ENCODE measurements at regions not wholly inside any gene's neighbourhood (a gene's known extent, or its start where the extent isn't known, plus 50 kb on each side); places are given as distances from the start of the nearest gene placed in this dataset.

- POLR2A ChIA-PET, result no interaction called here
- intact Hi-C loops (cut with micrococcal nuclease; ENCODE audit: unreplicated experiment), result no loop called here
- H3K9me3 Mint-ChIP-seq (ENCODE audit: unreplicated experiment), result no peaks in the 10 kb centered on the region
Measured at GRCh38 chr5:3904584-3904983, 309.0 kb downstream of the IRX1 start.

DNA sequence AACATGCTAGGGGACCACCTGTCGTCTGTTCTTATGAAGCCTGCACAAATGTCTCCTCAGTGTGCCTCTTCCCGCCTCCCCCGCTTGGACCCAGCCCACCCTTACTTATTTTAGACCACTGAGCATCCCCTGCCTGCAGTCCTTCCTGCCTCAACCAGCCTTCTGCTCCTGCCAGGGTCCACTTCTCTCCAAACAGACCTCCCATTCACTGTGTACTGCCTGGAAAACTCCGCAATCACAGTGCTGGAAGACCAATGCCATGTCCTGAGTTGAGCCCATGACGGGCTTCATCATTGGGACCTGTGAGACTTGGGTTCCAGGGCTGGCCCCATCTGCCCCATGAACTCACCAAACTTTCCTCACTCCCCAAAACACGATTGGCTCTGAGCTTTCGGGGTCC is 309.4 kb downstream of the IRX1 start:
- Mint-ChIP-seq H3K9me3 (ENCODE audit: unreplicated experiment) (no peaks in the 10 kb centered on the region), H3K27me3 (ENCODE audit: insufficient read depth, unreplicated experiment) (peaks cover 3% of the 10 kb centered on the region), H3K4me1 (ENCODE audit: low read depth, unreplicated experiment) (no peaks in the 10 kb centered on the region), H3K36me3 (ENCODE audit: insufficient read depth, unreplicated experiment) (no peaks in the 10 kb centered on the region), H3K27ac (ENCODE audit: unreplicated experiment) (no peak overlapping the region), H3K4me3 (ENCODE audit: unreplicated experiment) (no peak overlapping the region)
- intact Hi-C loops (cut with micrococcal nuclease; ENCODE audit: unreplicated experiment), result no loop called here
- Histone ChIP-seq H3K4me3 (ENCODE audit: low read depth, low read length) (no peak overlapping the region), H3K27me3 (replicated peaks; ENCODE audit: control insufficient read depth, insufficient read depth, low read length) (no peaks in the 10 kb centered on the region), H3K36me3 (ENCODE audit: control insufficient read depth, insufficient read depth, low read length) (no peaks in the 10 kb centered on the region), H3K4me1 (no peaks in the 10 kb centered on the region), H3K9me3 (no peaks in the 10 kb centered on the region)
- POLR2A ChIA-PET, result no interaction called here
- TF ChIP-seq CTCF (IDR thresholded peaks at IDR 0.05; ENCODE audit: insufficient read depth in 1 of 2, low read depth in 1 of 2, low read length in 1 of 2, severe bottlenecking in 1 of 2, unreplicated experiment in 1 of 2), result no peak
- no TSS peak for BruUV-seq (replicated peaks)
- CTCF ChIA-PET, result no interaction called here
- DNase-seq, result no peak

More at GRCh38 chr5:3904584-3904983, 309.0 kb downstream of the IRX1 start:
- Mint-ChIP-seq H3K4me3 (ENCODE audit: unreplicated experiment) (no peak overlapping the region), H3K36me3 (ENCODE audit: insufficient read depth, unreplicated experiment) (no peaks in the 10 kb centered on the region), H3K4me1 (ENCODE audit: low read depth, unreplicated experiment) (no peaks in the 10 kb centered on the region), H3K27ac (ENCODE audit: unreplicated experiment) (no peak overlapping the region), H3K27me3 (ENCODE audit: insufficient read depth, unreplicated experiment) (peaks cover 3% of the 10 kb centered on the region)
- Histone ChIP-seq H3K9me3 (no peaks in the 10 kb centered on the region), H3K27me3 (replicated peaks; ENCODE audit: control insufficient read depth, insufficient read depth, low read length) (no peaks in the 10 kb centered on the region), H3K36me3 (ENCODE audit: control insufficient read depth, insufficient read depth, low read length) (no peaks in the 10 kb centered on the region), H3K4me3 (ENCODE audit: low read depth, low read length) (no peak overlapping the region), H3K4me1 (no peaks in the 10 kb centered on the region)
- no peak for DNase-seq
- TF ChIP-seq CTCF (IDR thresholded peaks at IDR 0.05; ENCODE audit: insufficient read depth in 1 of 2, low read depth in 1 of 2, low read length in 1 of 2, severe bottlenecking in 1 of 2, unreplicated experiment in 1 of 2), result no peak
- no TSS peak for BruUV-seq (replicated peaks)
- CTCF ChIA-PET, result no interaction called here

DNA sequence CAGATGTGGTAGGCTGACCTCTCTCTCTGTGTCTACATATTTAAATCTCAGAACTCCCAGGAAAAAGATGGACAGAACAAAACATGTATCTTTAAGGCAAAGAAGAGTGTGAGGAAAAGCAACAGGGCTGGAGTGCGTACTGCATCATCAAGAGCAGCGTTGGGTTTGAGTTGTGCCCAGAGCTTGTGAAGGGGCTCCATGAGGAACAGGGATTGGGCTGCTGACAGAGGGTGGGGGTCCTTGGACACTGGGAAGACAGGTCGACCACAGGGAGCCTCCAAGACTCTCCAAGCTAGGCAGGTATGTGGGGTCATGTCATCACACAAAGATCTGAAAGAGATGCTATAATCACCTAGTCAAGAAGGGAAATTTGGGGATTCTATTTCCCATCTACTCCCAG is 309.9 kb downstream of the IRX1 start:
- Mint-ChIP-seq H3K9me3 (ENCODE audit: unreplicated experiment) (no peaks in the 10 kb centered on the region), H3K27ac (ENCODE audit: unreplicated experiment) (no peak overlapping the region), H3K4me3 (ENCODE audit: unreplicated experiment) (no peak overlapping the region), H3K4me1 (ENCODE audit: low read depth, unreplicated experiment) (no peaks in the 10 kb centered on the region), H3K36me3 (ENCODE audit: insufficient read depth, unreplicated experiment) (no peaks in the 10 kb centered on the region), H3K27me3 (ENCODE audit: insufficient read depth, unreplicated experiment) (peaks cover 3% of the 10 kb centered on the region)
- Histone ChIP-seq H3K4me3 (ENCODE audit: low read depth, low read length) (no peak overlapping the region), H3K9me3 (no peaks in the 10 kb centered on the region), H3K36me3 (ENCODE audit: control insufficient read depth, insufficient read depth, low read length) (no peaks in the 10 kb centered on the region), H3K4me1 (no peaks in the 10 kb centered on the region), H3K27me3 (replicated peaks; ENCODE audit: control insufficient read depth, insufficient read depth, low read length) (no peaks in the 10 kb centered on the region)
- no peak for TF ChIP-seq CTCF (IDR thresholded peaks at IDR 0.05; ENCODE audit: insufficient read depth in 1 of 2, low read depth in 1 of 2, low read length in 1 of 2, severe bottlenecking in 1 of 2, unreplicated experiment in 1 of 2)
- BruUV-seq (replicated peaks), result no TSS peak
- ChIA-PET POLR2A (no interaction called here), CTCF (no interaction called here)
- intact Hi-C loops (cut with micrococcal nuclease; ENCODE audit: unreplicated experiment), result no loop called here
- DNase-seq, result no peak

All from Caco-2 (cell line).